Keratinocyte (primary cell): ENCODE measurements at regions not wholly inside any gene's neighbourhood (a gene's known extent, or its start where the extent isn't known, plus 50 kb on each side); places are given as distances from the start of the nearest gene placed in this dataset.

Experiments
- EZH2 ChIP-seq: IDR thresholded peaks from one replicate; pipeline ENCODE4 v1.6.1; 2012; ENCODE audit warnings: inconsistent platforms, mild to moderate bottlenecking, low read length, moderate library complexity
- TF ChIP-seq, protein P1 (sequence below), 3 experiments: IDR thresholded peaks in 1 of 3; conservative IDR thresholded peaks in 1 of 3; optimal IDR thresholded peaks in 1 of 3; 2 replicates in 2 of 3; 3 replicates in 1 of 3; pipeline versions ENCODE3 to v1.5.1; 2011; ENCODE audit warnings: low read length in 3 of 3, mild to moderate bottlenecking in 3 of 3, moderate library complexity in 2 of 3, control low read depth in 1 of 3, inconsistent platforms in 1 of 3; ENCODE audit not compliant: insufficient read depth in 2 of 3; ENCODE audit errors: extremely low read depth in 1 of 3

DNA sequence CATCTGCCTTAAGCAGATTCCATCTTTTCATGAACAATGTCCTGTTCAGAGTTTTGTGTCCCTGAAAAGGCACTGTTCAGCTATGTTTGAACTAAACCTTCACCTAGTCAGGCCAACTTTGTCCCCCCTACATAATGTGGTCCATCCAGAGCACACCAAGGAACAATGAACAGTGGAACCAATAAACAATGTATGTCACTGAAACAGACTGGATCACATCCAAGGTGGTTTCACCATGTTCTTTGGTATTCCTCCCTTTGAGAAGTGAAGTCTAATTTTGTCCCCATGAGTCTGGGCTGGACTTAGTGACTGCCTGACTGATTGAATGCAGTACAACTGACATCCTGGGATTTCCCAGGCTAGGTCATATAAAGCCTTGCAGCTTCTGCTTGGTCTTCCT is 174.5 kb downstream of the SLC24A2 start:
- TF ChIP-seq, protein P1, sequence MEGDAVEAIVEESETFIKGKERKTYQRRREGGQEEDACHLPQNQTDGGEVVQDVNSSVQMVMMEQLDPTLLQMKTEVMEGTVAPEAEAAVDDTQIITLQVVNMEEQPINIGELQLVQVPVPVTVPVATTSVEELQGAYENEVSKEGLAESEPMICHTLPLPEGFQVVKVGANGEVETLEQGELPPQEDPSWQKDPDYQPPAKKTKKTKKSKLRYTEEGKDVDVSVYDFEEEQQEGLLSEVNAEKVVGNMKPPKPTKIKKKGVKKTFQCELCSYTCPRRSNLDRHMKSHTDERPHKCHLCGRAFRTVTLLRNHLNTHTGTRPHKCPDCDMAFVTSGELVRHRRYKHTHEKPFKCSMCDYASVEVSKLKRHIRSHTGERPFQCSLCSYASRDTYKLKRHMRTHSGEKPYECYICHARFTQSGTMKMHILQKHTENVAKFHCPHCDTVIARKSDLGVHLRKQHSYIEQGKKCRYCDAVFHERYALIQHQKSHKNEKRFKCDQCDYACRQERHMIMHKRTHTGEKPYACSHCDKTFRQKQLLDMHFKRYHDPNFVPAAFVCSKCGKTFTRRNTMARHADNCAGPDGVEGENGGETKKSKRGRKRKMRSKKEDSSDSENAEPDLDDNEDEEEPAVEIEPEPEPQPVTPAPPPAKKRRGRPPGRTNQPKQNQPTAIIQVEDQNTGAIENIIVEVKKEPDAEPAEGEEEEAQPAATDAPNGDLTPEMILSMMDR (optimal IDR thresholded peaks at IDR 0.05 in 1 of 3, IDR thresholded peaks at IDR 0.05 in 1 of 3, conservative IDR thresholded peaks at IDR 0.05 in 1 of 3; ENCODE audit: extremely low read depth in 1 of 3, insufficient read depth in 2 of 3, low read length in 3 of 3): no peak
- TF ChIP-seq EZH2: no peak
